Kidney (tissue), 13 donors: ENCODE measurements at regions not wholly inside any gene's neighbourhood (a gene's known extent, or its start where the extent isn't known, plus 50 kb on each side); places are given as distances from the start of the nearest gene placed in this dataset.

Experiments used
- DNase-seq, 5 donors: peaks; one replicate each; pipeline ENCODE4 v3.0.0-alpha.2; 2013 to 2020
- FAIRE-seq: peaks from 2 replicates; lab custom pipeline; 2012; peaks lifted over from hg19 to GRCh38; lab: Jason Lieb, UNC
- H3K27ac ChIP-seq, 2 donors: one replicate each; pipeline ENCODE4 v1.7.0; 2013; ENCODE audit warnings: low read depth in 2 of 2, low read length in 2 of 2, inconsistent platforms in 1 of 2
- H3K27me3 ChIP-seq: one replicate; pipeline ENCODE4 v1.7.1; 2013; ENCODE audit warnings: low read length, inconsistent platforms; ENCODE audit not compliant: control insufficient read depth, insufficient read depth
- H3K36me3 ChIP-seq, 3 donors: one replicate each; pipeline versions ENCODE4 v1.7.0 to v1.7.1; 2013; ENCODE audit warnings: low read length in 3 of 3, control low read depth in 1 of 3, inconsistent platforms in 1 of 3; ENCODE audit not compliant: insufficient read depth in 3 of 3, control insufficient read depth in 2 of 3
- H3K4me1 ChIP-seq, 3 donors: one replicate each; pipeline versions ENCODE4 v1.7.0 to v1.7.1; 2013; ENCODE audit warnings: low read length in 3 of 3, inconsistent platforms in 1 of 3, low read depth in 1 of 3; ENCODE audit not compliant: control insufficient read depth in 2 of 3, insufficient read depth in 2 of 3
- H3K4me3 ChIP-seq, 3 donors: one replicate each; pipeline versions ENCODE4 v1.7.0 to v1.8.1; 2013; ENCODE audit warnings: low read length in 3 of 3, control low read depth in 1 of 3, inconsistent platforms in 1 of 3
- H3K9ac ChIP-seq, 3 donors: one replicate each; pipeline versions ENCODE4 v1.7.0 to v1.7.1; 2013; ENCODE audit warnings: low read length in 3 of 3, control low read depth in 1 of 3, inconsistent platforms in 1 of 3
- H3K9me3 ChIP-seq, 3 donors: one replicate each; pipeline versions ENCODE4 v1.7.0 to v1.7.1; 2013; ENCODE audit warnings: low read length in 3 of 3, control low read depth in 1 of 3, inconsistent platforms in 1 of 3; ENCODE audit not compliant: control insufficient read depth in 2 of 3, insufficient read depth in 1 of 3
- intact Hi-C: fragments of 100-400 bp; cut with DNase I; formaldehyde crosslinking; loops from one replicate; pipeline ENCODE4 v1.11.1; 2022
- TF ChIP-seq, protein P1 (sequence below): IDR thresholded peaks from 3 replicates; pipeline ENCODE4 v1.5.1; 2012; ENCODE audit warnings: mild to moderate bottlenecking, moderate library complexity, borderline replicate concordance; ENCODE audit not compliant: insufficient read depth; ENCODE audit errors: extremely low read depth
- donor health status: control.
- donor health status: control.
- donor health status: control.
- donor health status: control.
- donor health status: control.
- donor health status: DM: yes; HTN: yes; CAD: no.
- donor health status: Normal renal cell carcinoma (clear cell type).

DNA sequence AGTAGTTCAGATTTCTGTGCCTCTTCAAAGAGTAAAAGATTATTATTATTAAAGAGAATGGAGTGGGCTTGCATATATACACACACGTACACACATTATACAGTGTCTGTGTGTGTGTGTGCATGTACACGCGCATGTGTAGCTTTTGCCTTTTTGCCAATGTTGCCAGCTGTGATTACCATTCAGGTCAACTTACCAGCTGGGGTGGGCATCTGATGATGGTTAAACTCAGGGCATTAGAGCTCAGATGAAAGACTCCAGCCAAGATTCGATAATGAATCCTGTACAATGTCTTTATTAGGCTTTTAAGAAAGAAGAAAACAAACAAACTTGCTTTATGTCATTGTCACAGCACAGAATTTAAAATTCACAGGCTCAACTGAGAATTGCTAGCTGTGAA, 296.5 kb upstream of the DMAC1 start:
- Histone ChIP-seq H3K4me1 (no peaks in the 10 kb centered on the region), H3K9ac (no peak overlapping the region), H3K27me3 (no peaks in the 10 kb centered on the region), H3K36me3 (no peaks in the 10 kb centered on the region), H3K27ac (no peak overlapping the region), H3K9me3 (peaks cover 0 to 2% (median 0%) of the 10 kb centered on the region in 3 donors), H3K4me3 (no peak overlapping the region)
- DNase-seq = no peak
- intact Hi-C loops = no loop called here
- TF ChIP-seq, protein P1, sequence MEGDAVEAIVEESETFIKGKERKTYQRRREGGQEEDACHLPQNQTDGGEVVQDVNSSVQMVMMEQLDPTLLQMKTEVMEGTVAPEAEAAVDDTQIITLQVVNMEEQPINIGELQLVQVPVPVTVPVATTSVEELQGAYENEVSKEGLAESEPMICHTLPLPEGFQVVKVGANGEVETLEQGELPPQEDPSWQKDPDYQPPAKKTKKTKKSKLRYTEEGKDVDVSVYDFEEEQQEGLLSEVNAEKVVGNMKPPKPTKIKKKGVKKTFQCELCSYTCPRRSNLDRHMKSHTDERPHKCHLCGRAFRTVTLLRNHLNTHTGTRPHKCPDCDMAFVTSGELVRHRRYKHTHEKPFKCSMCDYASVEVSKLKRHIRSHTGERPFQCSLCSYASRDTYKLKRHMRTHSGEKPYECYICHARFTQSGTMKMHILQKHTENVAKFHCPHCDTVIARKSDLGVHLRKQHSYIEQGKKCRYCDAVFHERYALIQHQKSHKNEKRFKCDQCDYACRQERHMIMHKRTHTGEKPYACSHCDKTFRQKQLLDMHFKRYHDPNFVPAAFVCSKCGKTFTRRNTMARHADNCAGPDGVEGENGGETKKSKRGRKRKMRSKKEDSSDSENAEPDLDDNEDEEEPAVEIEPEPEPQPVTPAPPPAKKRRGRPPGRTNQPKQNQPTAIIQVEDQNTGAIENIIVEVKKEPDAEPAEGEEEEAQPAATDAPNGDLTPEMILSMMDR = no peak
- FAIRE-seq = no peak

DNA sequence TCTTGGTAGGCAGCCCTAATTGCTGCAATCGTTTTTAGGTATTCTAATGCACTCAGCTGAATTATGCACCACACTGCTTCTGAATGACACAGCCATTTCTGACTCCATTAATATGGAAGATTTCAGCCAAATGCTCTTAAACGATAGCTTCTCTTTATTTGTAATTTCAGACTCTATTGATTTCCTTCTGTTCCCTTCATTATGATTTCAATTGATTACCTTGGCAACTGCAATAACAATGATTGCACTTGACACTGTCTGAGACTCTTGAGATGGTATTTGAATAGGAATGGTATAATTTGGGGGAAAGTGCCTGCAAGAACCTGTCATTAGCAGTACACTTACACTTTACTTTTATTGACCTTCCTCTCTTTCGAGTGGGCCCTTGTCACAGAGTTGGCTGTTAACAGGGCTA, 296.1 kb upstream of the DMAC1 start:
- TF ChIP-seq, protein P1 = no peak
- no peak overlapping the region for H3K4me3 ChIP-seq
- no peaks in the 10 kb centered on the region for H3K27me3 ChIP-seq
- H3K36me3 ChIP-seq = no peaks in the 10 kb centered on the region
- FAIRE-seq (no peak), DNase-seq (no peak)
- peaks cover 0 to 2% (median 0%) of the 10 kb centered on the region in 3 donors for H3K9me3 ChIP-seq
- H3K4me1 ChIP-seq = no peaks in the 10 kb centered on the region
- intact Hi-C loops = no loop called here
- no peak overlapping the region for H3K27ac ChIP-seq
- H3K9ac ChIP-seq = no peak overlapping the region

DNA sequence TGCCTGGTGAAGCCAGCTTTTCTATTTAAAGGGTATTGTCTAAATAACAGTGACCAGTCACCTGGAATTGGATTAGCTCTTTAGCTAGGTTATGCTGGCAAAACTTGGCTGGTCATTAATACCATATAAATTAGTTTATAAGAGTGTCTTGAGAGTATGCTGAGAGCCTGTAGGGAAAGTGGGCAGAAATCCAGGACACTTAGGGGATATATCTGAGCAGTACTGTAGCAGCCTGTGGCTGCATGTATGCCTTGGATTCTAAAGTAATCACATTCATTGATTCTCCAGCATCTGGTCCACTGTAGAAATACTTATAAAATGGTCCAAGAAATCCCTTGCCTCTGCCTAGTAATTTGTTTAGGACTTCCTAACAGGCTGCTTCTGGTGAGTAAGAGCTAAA, 288.9 kb upstream of the DMAC1 start:
- FAIRE-seq (no peak), DNase-seq (no peak)
- Histone ChIP-seq H3K4me1 (no peaks in the 10 kb centered on the region), H3K9me3 (no peaks in the 10 kb centered on the region), H3K36me3 (no peaks in the 10 kb centered on the region), H3K9ac (no peak overlapping the region), H3K4me3 (no peak overlapping the region), H3K27me3 (no peaks in the 10 kb centered on the region), H3K27ac (no peak overlapping the region)
- TF ChIP-seq, protein P1 = no peak
- intact Hi-C loops = no loop called here

DNA sequence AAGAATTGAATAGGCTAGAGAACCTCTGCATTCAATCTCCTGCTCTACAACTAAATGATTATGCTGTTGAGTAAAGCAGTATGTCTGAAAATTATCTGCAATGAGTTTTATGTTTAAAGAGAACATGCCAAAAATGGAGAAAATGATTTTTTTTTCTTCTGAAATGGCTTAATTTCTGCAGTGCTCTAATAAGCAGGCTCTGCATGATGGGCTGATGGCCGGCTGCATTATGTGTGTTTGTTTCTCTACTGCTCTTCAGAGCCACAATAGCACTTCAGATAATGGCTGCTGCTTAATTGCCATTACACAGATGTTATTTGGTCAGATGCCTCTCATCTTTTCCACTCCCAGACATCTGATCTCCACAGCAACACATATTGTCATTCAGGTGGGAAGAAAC, 286.4 kb upstream of the DMAC1 start:
- no peak for DNase-seq
- H3K36me3 ChIP-seq = no peaks in the 10 kb centered on the region
- no peak overlapping the region for H3K9ac ChIP-seq
- H3K9me3 ChIP-seq = no peaks in the 10 kb centered on the region
- intact Hi-C loops = no loop called here
- H3K4me3 ChIP-seq = no peak overlapping the region
- H3K27ac ChIP-seq = no peak overlapping the region
- no peaks in the 10 kb centered on the region for H3K4me1 ChIP-seq
- TF ChIP-seq, protein P1 = no peak
- H3K27me3 ChIP-seq = no peaks in the 10 kb centered on the region
- FAIRE-seq = no peak
